ENCODE measurements at regions not wholly inside any gene's neighbourhood (a gene's known extent, or its start where the extent isn't known, plus 50 kb on each side); places are given as distances from the start of the nearest gene placed in this dataset.

DNA sequence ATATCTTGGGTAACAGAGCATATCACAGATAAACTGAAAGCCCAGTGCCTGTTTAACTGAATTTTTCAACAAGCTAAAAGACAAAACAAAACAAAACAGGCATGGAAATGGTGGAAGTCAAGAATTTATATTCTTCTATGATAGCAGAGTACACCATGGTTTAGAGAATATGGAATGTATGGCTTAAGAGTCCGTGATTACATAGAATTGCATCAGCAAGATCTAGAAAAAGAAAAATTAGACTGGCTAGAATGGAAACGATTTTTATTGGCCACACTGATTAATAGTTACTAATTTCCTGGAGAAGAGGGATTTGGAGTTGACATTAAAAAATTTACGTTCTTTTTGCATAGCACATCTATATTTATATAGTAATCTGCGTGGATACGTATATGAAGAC lies 435.2 kb upstream of the DPPA4 start:
- DNase-seq = no peak
- in situ Hi-C loops (cut with MboI; ENCODE audit: low pct_unique_long_range_greater_than_20kb, low sequenced_read_pairs) = no loop called here

DNA sequence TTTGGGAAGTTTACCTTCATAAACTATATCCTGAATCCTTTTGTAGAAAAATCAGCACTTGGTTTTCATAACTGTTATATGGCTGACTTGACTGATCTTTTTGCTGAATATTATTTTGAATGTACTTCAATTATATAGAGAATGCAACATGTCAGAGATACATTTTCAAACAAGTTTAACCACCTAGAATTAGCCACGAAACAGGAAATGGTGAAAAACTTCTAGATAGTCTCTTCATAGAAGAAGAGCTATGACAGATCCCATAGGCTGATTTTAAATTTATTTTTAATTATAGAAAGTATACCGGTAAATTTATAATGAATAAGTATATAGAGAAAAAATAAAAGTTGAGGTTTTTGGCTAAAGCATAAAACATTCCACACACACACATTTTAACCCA lies 436.8 kb upstream of the DPPA4 start:
- in situ Hi-C loops (cut with MboI; ENCODE audit: low pct_unique_long_range_greater_than_20kb, low sequenced_read_pairs) = no loop called here

DNA sequence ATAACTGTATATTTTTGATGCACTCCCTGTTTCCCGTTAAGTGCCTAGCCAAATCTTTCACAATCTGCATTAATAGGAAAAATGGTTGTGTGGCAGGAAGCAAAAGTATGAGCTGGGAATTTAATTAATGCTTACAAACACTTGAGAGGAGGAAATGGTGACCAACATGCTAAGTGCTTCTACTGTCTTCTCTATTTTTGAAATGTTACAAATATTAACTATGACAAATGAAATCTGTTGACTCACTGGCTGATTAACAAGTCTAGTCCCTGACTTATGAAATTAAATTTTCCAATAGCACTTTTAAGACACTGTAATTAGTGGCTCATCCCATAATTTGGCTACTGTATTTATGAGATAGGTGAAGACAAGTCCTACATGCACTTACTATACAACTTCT lies 446.9 kb upstream of the DPPA4 start:
- DNase-seq = no peak
- in situ Hi-C loops (cut with MboI; ENCODE audit: low pct_unique_long_range_greater_than_20kb, low sequenced_read_pairs) = no loop called here

More for the DNA sequence above, 436.8 kb upstream of the DPPA4 start:
- no peak for DNase-seq

DNA sequence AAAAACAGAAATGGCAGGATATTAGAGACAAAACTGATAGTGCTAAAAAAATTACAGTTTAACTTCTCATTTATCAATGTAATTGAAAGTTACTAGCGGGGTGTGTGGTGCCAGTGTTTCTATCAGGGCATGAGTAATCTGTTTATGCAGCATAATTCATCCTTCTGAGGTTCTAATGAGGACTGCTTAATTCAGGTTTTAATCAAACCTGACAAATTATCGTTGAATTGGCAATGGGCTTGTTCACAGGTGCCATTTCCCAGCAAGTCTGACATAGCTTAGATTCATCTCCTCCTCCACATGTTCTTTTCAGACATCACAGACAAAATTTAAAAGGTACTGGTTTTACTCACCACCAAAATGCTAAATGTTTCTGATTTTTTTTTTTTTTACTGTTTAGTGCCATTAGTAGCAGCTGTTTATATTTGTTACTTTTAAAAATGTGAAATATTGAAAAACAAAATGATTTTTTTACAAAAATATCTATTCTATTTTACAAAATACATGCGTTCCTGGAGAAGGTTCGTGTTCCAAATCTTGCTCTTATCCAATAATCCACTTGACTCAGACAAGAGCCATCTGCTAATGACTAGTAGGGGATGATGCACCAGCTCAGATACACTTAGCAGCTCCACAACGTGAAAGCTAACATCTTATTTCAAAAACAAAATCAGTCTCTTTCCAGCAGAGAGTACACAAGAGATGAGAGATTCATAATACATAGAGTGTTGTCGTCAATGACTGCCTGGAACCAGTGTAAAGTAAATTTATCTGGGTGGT lies 447.7 kb upstream of the DPPA4 start:
- in situ Hi-C loops (cut with MboI; ENCODE audit: low pct_unique_long_range_greater_than_20kb, low sequenced_read_pairs) = no loop called here
- no peak for DNase-seq

DNA sequence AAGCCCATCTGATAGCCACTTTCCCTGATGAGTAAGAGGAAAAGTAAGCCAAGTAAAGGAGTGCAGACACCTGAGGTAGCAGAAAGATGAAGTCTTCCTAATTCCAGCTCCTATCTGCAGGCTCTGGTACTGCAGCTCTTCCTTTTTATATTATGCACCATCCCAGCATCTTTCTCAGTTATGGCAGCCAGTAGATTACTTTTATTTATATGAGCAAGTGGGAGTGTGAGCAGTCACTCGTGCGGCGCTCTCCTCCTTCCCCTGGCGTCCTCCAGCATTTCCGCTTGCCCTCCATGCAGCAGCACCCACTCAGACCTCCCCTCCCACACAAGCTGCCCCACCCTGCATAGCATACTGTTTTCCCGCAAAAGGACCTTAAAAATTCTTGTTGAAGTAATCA lies 465.9 kb upstream of the DPPA4 start:
- in situ Hi-C loops (cut with MboI; ENCODE audit: low pct_unique_long_range_greater_than_20kb, low sequenced_read_pairs) = no loop called here

DNA sequence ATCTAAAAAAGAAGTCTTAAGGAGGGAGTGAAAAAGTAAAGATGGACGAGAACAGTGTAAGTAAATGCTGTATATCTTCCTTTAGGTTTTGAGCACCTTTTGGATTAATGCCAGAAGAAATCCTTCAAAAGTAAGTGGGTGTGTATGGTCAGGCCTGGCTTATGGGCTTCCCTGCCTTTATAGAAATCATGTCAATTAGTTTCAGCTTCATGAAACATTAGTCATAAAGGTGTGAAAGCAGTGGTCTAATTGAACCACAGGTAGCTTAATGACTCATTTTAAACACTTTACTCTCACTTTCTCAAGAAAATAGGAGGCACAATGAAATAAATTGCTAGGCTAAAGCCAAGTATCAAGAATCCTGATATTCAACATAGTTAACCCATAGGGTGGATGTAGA lies 467.4 kb upstream of the DPPA4 start:
- in situ Hi-C loops (cut with MboI; ENCODE audit: low pct_unique_long_range_greater_than_20kb, low sequenced_read_pairs) = no loop called here
- DNase-seq = no peak

More for the DNA sequence above, 465.9 kb upstream of the DPPA4 start:
- DNase-seq = peak; percentile 34

DNA sequence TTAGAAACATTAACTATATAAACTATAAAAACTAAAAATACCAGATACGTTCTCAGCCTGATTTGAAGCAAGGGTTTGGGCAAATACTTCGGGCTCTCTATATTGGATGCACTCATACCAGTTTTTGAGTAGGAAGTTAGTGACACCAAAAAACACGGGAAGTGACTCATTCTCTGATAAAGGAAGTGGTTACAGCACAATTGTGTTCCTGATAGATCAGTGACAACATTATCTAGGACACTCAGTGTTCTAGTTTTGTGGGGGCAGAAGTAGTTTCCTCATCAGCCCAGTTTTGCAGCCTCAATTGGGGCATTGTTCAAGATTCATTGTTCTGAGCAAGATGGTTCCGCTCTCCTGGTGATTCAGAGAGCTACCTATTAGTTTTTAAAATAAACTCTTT lies 469.6 kb upstream of the DPPA4 start:
- in situ Hi-C loops (cut with MboI; ENCODE audit: low pct_unique_long_range_greater_than_20kb, low sequenced_read_pairs) = no loop called here
- peak; percentile 88 for DNase-seq

DNA sequence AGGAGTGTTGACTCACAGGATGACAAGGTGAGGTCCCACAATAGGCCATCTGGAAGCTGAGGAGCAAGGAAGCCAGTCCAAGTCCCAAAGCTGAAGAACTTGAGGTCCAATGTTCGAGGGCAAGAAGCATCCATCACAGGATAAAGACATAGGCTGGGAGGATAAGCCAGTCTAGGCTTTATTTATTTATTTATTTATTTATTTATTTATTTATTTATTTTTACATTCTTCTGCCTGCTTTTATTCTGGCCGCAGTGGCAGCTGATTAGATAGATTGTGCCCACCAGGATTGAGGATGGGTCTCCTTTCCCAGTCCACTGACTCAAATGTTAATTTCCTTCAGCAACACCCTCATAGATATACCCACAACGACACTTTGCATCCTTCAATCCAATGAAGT lies 472.2 kb upstream of the DPPA4 start:
- DNase-seq = no peak
- in situ Hi-C loops (cut with MboI; ENCODE audit: low pct_unique_long_range_greater_than_20kb, low sequenced_read_pairs) = no loop called here

DNA sequence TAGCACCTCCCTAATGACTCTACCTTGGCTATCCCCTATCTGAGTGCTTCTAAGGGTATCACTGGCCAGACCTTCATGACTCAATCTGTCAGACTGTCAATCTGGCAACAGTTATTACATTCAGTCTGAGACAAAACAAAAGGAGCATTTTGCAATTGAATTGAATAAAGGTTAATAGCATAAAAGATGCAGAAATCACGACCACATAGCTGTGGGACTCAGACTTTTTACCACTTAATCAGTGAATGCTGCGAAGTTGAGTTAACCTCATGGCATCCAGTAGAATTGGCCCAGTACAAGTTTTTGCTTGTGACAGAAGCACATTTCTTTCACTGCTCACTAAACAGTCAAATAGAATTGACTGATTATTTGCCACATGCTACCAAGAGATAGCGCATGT lies 480.7 kb upstream of the DPPA4 start:
- DNase-seq = no peak
- in situ Hi-C loops (cut with MboI; ENCODE audit: low pct_unique_long_range_greater_than_20kb, low sequenced_read_pairs) = no loop called here

DNA sequence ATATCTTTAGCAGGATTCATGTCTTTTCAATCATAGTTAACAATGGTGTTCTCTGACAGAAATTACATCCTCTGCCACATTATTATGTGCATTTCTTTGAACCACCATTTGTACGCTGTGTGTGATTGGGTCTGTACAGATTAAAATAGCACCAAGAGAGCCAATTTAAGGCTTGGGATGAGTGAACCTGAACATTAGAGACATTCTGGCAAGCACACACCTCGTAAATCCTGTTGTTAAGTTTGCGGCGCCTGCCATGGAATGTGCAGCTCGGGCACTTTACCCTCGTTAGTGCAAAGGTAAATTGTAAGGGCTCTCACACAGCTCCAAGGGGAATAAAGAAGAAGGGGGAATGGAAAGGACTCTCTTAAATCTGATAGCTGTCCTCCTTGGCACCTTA lies 482.4 kb upstream of the DPPA4 start:
- in situ Hi-C loops (cut with MboI; ENCODE audit: low pct_unique_long_range_greater_than_20kb, low sequenced_read_pairs) = no loop called here
- no peak for DNase-seq

DNA sequence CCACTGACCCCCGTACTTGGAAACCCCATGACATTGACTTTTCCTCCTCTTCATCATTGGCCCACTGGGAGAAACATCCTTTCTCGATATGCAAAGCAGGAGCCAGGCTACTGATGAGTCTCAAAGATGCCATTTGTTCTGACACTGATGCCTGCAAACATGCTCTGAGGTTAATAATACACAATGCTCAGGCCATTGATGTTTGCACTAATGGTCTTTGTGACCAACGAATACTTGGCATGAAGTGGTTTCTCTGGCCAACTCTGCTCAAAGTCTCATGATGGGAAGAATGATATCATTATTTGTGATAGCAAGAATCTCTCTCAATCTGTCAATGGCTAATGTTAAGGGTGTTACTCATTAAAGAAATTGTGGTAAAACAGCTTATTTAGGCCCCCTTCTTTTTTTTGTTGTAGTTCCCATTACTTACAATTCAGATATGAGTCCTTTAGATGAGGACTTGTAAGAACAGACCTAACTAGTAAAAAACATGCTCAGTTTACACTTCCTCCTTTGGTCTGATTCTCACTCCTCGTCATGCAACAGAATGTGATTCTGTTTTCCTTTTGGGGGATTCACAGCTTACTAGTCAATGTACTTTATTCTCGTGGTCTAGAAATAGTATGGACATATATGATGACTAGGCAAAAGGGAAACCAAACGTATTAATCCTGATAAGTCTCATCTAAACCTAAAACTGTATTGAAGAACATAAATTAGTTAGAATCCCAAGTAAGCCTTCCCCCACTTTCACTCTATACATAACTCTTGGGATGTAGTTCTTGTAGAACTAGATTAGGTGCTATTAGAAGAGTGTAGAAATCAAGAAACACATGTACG lies 488.8 kb upstream of the DPPA4 start:
- peak; percentile 33 for DNase-seq
- in situ Hi-C loops (cut with MboI; ENCODE audit: low pct_unique_long_range_greater_than_20kb, low sequenced_read_pairs) = no loop called here

DNA sequence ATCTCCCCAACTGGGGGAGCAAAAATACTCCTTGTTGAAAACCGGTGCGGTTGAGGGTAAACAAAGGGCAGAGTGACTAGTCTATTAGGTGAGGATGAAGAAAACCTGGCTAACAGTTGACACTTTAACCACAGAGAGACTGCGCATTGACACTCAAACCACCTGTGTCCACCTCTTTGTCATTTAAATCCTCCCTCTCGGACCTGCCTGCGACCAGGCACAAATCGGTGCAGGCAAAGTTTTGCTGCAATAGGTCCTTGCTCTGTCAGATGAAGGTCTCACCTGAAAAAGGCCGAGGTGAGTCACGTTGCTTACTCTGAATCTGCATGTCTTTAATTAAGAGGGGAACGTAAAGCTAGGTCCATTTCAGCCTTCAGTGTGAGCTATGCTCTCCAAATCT lies 494.1 kb upstream of the DPPA4 start:
- in situ Hi-C loops (cut with MboI; ENCODE audit: low pct_unique_long_range_greater_than_20kb, low sequenced_read_pairs) = no loop called here
- DNase-seq = no peak

DNA sequence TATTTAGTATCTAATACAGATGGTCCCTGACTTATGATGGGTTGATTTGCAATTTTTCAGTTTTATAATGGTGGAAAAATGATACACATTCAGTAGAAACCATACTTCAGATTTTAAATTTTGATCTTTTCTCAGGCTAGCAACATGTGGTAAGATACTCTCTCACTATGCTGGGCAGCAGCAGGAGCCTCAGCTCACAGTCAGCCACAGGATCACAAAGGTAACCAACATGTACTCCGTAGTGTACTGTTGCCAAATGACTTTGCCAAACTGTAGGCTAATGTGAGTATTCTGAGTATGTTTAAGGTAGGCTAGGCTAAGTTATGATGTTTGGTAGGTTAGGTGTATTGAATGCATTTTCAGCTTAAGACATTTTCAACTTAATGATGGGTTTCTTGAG lies 498.6 kb upstream of the DPPA4 start:
- in situ Hi-C loops (cut with MboI; ENCODE audit: low pct_unique_long_range_greater_than_20kb, low sequenced_read_pairs) = no loop called here

DNA sequence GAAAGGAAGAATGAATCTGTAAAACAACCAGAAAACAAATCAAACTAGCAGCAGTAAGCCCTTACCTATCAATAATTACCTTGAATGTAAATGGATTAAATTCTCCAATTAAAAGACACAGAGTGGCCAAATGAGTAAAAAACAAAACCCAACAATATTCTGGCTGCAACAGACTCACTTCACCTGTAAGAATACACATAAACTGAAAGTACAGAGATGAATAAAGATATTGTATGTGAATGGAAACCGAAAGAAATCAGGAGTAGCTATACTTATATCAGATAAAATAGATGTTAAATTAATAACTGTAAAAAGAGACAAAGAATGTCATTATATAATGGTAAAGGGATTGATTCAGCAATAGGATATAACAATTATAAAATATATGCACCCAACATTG lies 514.5 kb upstream of the DPPA4 start:
- in situ Hi-C loops (cut with MboI; ENCODE audit: low pct_unique_long_range_greater_than_20kb, low sequenced_read_pairs) = no loop called here
- DNase-seq = no peak

More for the DNA sequence above, 498.6 kb upstream of the DPPA4 start:
- DNase-seq = no peak

DNA sequence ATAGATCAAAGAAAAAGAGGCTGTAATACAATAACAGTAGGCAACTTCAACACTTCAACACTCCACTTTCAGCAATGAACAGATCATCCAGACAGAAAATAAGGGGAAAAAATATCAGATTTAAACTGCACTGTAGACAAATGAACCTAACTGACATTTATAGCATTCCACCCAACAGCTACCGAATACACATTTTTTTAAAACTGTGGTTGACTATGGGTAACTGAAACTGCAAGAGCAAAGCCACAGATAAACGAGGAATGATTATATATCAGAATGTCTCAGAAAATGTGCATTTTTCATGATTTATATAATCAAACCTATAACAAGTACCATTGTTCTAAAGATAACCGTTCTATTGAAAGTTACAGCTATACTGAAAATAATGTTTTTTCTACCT lies 514.9 kb upstream of the DPPA4 start:
- DNase-seq = no peak
- in situ Hi-C loops (cut with MboI; ENCODE audit: low pct_unique_long_range_greater_than_20kb, low sequenced_read_pairs) = no loop called here

DNA sequence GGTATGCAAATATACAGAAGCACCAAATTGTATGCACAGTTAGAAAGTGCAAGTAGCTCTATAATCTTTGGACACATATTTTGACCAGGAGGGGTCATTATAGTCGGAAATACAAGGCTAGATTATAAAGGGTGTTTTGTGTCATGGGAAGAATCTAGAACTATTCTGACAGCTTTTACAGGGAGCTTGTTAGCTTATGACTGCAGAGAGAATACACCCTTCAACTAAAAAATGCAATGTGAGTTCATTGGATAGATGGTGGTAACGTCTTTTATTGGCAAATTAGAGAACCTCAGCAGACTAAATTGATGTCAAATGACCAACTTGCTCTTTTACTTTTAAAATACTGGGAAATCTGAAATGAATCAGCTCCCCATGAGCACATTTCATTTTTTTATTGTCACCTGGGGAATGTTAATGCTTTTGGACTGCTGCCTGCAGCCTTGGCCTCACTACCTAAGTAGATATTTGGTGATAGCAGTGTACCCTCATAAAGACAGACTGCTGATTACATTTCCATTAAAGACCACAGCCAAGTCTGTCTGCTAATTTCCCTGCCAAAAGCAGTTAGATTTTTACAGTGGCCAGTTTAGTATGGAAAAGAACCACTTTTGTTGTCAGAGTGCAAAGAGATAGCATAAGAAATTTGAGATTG lies 515.9 kb upstream of the DPPA4 start:
- in situ Hi-C loops (cut with MboI; ENCODE audit: low pct_unique_long_range_greater_than_20kb, low sequenced_read_pairs) = no loop called here
- no peak for DNase-seq

DNA sequence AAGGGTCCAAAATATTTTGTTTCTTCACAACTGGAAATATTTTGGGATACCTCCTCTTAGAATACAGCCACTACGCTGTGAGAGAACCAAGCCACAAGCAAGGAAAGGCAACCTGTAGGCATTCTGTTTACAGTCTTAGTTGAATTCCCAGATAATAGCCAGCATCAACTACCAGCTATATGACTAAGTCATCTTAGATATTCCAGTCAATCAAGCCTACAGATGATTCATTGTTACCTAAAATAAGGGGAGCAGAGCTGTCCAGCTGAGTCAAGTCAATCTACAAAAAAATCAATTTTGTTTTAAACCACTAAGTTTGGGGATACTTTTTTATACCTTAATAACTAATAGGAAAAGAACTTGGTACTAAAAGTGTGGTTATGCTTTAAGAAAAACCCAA lies 526.4 kb upstream of the DPPA4 start:
- in situ Hi-C loops (cut with MboI; ENCODE audit: low pct_unique_long_range_greater_than_20kb, low sequenced_read_pairs) = no loop called here
- no peak for DNase-seq

DNA sequence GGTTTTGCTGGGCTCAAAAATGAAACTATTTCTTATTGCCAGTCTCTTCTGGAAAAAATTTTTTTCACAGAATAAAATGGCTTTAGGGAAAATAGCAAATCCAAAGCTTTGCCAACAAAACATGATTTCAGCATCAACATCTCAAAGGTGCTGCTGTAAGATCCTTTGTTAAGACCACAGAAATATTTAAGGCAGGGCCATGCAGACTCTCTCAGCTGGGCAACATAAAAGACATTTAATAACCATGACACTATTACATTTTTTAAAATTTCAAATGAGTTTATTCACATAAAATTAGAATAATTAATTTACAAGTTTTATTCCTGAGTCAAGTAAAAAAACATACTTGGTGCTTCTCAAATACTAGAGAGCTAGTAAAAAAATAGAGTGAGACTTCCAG lies 527.1 kb upstream of the DPPA4 start:
- DNase-seq = no peak
- in situ Hi-C loops (cut with MboI; ENCODE audit: low pct_unique_long_range_greater_than_20kb, low sequenced_read_pairs) = no loop called here

DNA sequence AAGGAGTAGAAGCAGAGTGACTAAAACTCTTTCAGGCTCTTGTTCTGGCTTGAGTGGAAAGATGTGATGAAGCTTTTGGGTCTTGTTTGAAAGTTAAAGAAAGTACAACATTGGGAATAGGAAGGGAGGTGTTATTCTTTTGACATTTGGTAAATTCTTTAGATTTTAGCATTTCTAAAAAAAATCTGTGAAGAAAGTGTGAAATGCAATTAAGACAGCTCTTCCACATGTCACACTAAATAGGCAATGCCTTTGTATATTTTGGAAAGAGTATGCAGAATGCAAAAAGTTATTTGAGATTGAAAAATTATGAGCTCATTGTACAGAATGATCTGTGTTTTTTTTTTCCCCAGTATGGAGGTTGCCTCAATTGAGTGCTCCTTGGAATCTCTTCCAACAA lies 532.2 kb upstream of the DPPA4 start:
- in situ Hi-C loops (cut with MboI; ENCODE audit: low pct_unique_long_range_greater_than_20kb, low sequenced_read_pairs) = no loop called here
- DNase-seq = no peak
